ENCODE measurements at regions not wholly inside any gene's neighbourhood (a gene's known extent, or its start where the extent isn't known, plus 50 kb on each side); places are given as distances from the start of the nearest gene placed in this dataset.
"Not testable (repeated sequence)": the region's sequence is repeated elsewhere in the genome, so short reads cannot be mapped to it uniquely, and the experiment has no call there.

- no peak for DNase-seq (ENCODE audit: low read depth)
- no peak for TF ChIP-seq CTCF (conservative IDR thresholded peaks at IDR 0.05; ENCODE audit: low read depth, low read length)
- no peak overlapping the region for H3K4me3 ChIP-seq (ENCODE audit: low read depth, low read length)
Observed at GRCh38 chr18:78499586-78499985, 480.0 kb upstream of the SALL3 start.

- TF ChIP-seq CTCF (conservative IDR thresholded peaks at IDR 0.05; ENCODE audit: low read depth, low read length): no peak
- no peak for DNase-seq (ENCODE audit: low read depth)
- no peak overlapping the region for H3K4me3 ChIP-seq (ENCODE audit: low read depth, low read length)
Observed at GRCh38 chr18:78501251-78501650, 478.4 kb upstream of the SALL3 start.

- no peak for DNase-seq (ENCODE audit: low read depth)
- no peak overlapping the region for H3K4me3 ChIP-seq (ENCODE audit: low read depth, low read length)
- no peak for TF ChIP-seq CTCF (conservative IDR thresholded peaks at IDR 0.05; ENCODE audit: low read depth, low read length)
Observed at GRCh38 chr18:78503129-78503528, 476.5 kb upstream of the SALL3 start.

GRCh38 chr18:78505851-78506461, 473.7 kb upstream of the SALL3 start:
- no peak overlapping the region for H3K4me3 ChIP-seq (ENCODE audit: low read depth, low read length)
- no peak for TF ChIP-seq CTCF (conservative IDR thresholded peaks at IDR 0.05; ENCODE audit: low read depth, low read length)
- DNase-seq (ENCODE audit: low read depth): no peak

- H3K4me3 ChIP-seq (ENCODE audit: low read depth, low read length): no peak overlapping the region
- DNase-seq (ENCODE audit: low read depth): no peak
- TF ChIP-seq CTCF (conservative IDR thresholded peaks at IDR 0.05; ENCODE audit: low read depth, low read length): no peak
Observed at GRCh38 chr18:78507217-78507616, 472.4 kb upstream of the SALL3 start.

- DNase-seq (ENCODE audit: low read depth); H3K4me3 ChIP-seq (ENCODE audit: low read depth, low read length): not testable (repeated sequence)
Observed at GRCh38 chr18:78508228-78508824, 471.3 kb upstream of the SALL3 start.

GRCh38 chr18:78510091-78510490, 469.5 kb upstream of the SALL3 start:
- no peak overlapping the region for H3K4me3 ChIP-seq (ENCODE audit: low read depth, low read length)
- TF ChIP-seq CTCF (conservative IDR thresholded peaks at IDR 0.05; ENCODE audit: low read depth, low read length): no peak

More at GRCh38 chr18:78510091-78510490, 469.5 kb upstream of the SALL3 start:
- no peak for DNase-seq (ENCODE audit: low read depth)
